Tibial nerve (tissue), 4 donors: ENCODE measurements at regions not wholly inside any gene's neighbourhood (a gene's known extent, or its start where the extent isn't known, plus 50 kb on each side); places are given as distances from the start of the nearest gene placed in this dataset.

Experiments
- CTCF ChIP-seq, 5 experiments: fragments of 200-600 bp in 3 of 5; fragments of 450-650 bp in 2 of 5; sonication (generic) in 3 of 5; IDR thresholded peaks; one replicate each; pipeline ENCODE4 v1.5.1; 2016 to 2019; ENCODE audit warnings: antibody characterized with exemption in 5 of 5, mild to moderate bottlenecking in 3 of 5, moderate library complexity in 2 of 5
- EP300 ChIP-seq, 2 donors: sonication (generic); formaldehyde crosslinking; IDR thresholded peaks; one replicate each; pipeline ENCODE4 v1.6.1; 2017; ENCODE audit warnings: antibody characterized with exemption in 2 of 2, mild to moderate bottlenecking in 1 of 2
- POLR2A ChIP-seq, 2 donors: fragments of 450-650 bp; IDR thresholded peaks; one replicate each; pipeline ENCODE4 v1.6.1; 2017; ENCODE audit warnings: antibody characterized with exemption in 2 of 2, mild to moderate bottlenecking in 2 of 2, moderate library complexity in 2 of 2

- TF ChIP-seq CTCF (IDR thresholded peaks at IDR 0.05): no peak
- no peak for TF ChIP-seq POLR2A (IDR thresholded peaks at IDR 0.05)
- no peak for TF ChIP-seq EP300 (IDR thresholded peaks at IDR 0.05)
Observed at GRCh38 chr17:68178831-68179230, 69.0 kb upstream of the AMZ2 start.
